PC-9 (cell line): ENCODE measurements at regions not wholly inside any gene's neighbourhood (a gene's known extent, or its start where the extent isn't known, plus 50 kb on each side); places are given as distances from the start of the nearest gene placed in this dataset.

Experiments used
- BruUV-seq: library from RNA; stranded (reverse); fragments of 400-500 nt; replicated peaks from 2 replicates; lab custom pipeline; 2021; lab: Mats Ljungman, UMichigan
- CTCF ChIA-PET: fragments of 300-600 bp; sonication (Branson Sonifier 250); formaldehyde crosslinking; loops from one replicate; lab custom pipeline; 2022; ENCODE audit warnings: antibody characterized with exemption; lab: Charles Lee
- POLR2A ChIA-PET: fragments of 300-600 bp; sonication (Branson Sonifier 250); formaldehyde crosslinking; loops from one replicate; lab custom pipeline; 2022; ENCODE audit warnings: antibody characterized with exemption; ENCODE audit not compliant: unreplicated experiment; lab: Charles Lee
- DNase-seq, 2 experiments: peaks; one replicate each; pipeline versions ENCODE4 v3.0.0 to v3.0.0-alpha.2; 2015 to 2022; ENCODE audit warnings: mixed read lengths in 1 of 2
- H2AFZ ChIP-seq: fragments of 200-600 bp; sonication (generic); 2 replicates; pipeline ENCODE4 v1.8.1; 2017; ENCODE audit warnings: antibody characterized with exemption
- H3F3A ChIP-seq: fragments of 200-600 bp; sonication (generic); 2 replicates; pipeline ENCODE4 v1.8.1; 2017; ENCODE audit warnings: antibody characterized with exemption, mild to moderate bottlenecking, low read depth; ENCODE audit not compliant: insufficient read depth
- H3K27ac ChIP-seq: fragments of 200-600 bp; sonication (generic); 2 replicates; pipeline ENCODE4 v1.6.1; 2016; ENCODE audit warnings: mixed run types
- H3K27me3 ChIP-seq: fragments of 200-600 bp; sonication (generic); 2 replicates; pipeline ENCODE4 v1.6.1; 2016; ENCODE audit warnings: low read depth, mixed run types; ENCODE audit not compliant: insufficient read depth
- H3K36me3 ChIP-seq: fragments of 200-600 bp; sonication (generic); 2 replicates; pipeline ENCODE4 v1.6.1; 2016; ENCODE audit warnings: low read depth, mixed run types
- H3K4me1 ChIP-seq: fragments of 200-600 bp; sonication (generic); replicated peaks from 2 replicates; pipeline ENCODE4 v1.6.1; 2016; ENCODE audit warnings: mixed run types; ENCODE audit not compliant: insufficient read depth
- H3K4me2 ChIP-seq: fragments of 200-600 bp; sonication (generic); 2 replicates; pipeline ENCODE4 v1.6.1; 2017; ENCODE audit warnings: mixed run types
- H3K4me3 ChIP-seq: fragments of 200-600 bp; sonication (generic); 2 replicates; pipeline ENCODE4 v1.6.1; 2016; ENCODE audit warnings: mixed run types
- H3K79me2 ChIP-seq: fragments of 200-600 bp; sonication (generic); 2 replicates; pipeline ENCODE4 v1.6.1; 2017; ENCODE audit warnings: low read depth, mixed run types
- H3K9me2 ChIP-seq: fragments of 200-600 bp; sonication (generic); 2 replicates; pipeline ENCODE4 v1.8.1; 2017; ENCODE audit warnings: mild to moderate bottlenecking; ENCODE audit not compliant: insufficient read depth
- H3K9me3 ChIP-seq: fragments of 200-600 bp; sonication (generic); 2 replicates; pipeline ENCODE4 v1.8.1; 2016; ENCODE audit warnings: low read depth; ENCODE audit not compliant: insufficient read depth
- H4K20me1 ChIP-seq: fragments of 200-600 bp; sonication (generic); 2 replicates; pipeline ENCODE4 v1.8.1; 2017; ENCODE audit not compliant: insufficient read depth
- CTCF ChIP-seq: fragments of 200-600 bp; sonication (generic); conservative IDR thresholded peaks from 2 replicates; pipeline ENCODE4 v1.6.1; 2017; ENCODE audit warnings: mixed run types, antibody characterized with exemption, mild to moderate bottlenecking, moderate library complexity
- EZH2 ChIP-seq: fragments of 200-600 bp; sonication (generic); IDR thresholded peaks from 2 replicates; pipeline ENCODE4 v1.8.0; 2017; ENCODE audit warnings: antibody characterized with exemption, low read depth
- intact Hi-C: fragments of 100-400 bp; cut with micrococcal nuclease; formaldehyde crosslinking; loops from one replicate; pipeline ENCODE4 v1.10.0; 2022; ENCODE audit not compliant: unreplicated experiment

GRCh38 chr5:124512236-124512635, 234.2 kb downstream of the ZNF608 start:
- Histone ChIP-seq H3K27ac (no peak overlapping the region), H3K4me1 (no peaks in the 10 kb centered on the region), H2AFZ (no peak overlapping the region), H3K27me3 (no peaks in the 10 kb centered on the region), H3K36me3 (no peaks in the 10 kb centered on the region), H3K9me3 (no peaks in the 10 kb centered on the region), H3K79me2 (no peaks in the 10 kb centered on the region), H4K20me1 (no peaks in the 10 kb centered on the region), H3F3A (no peaks in the 10 kb centered on the region), H3K4me2 (no peak overlapping the region), H3K9me2 (no peaks in the 10 kb centered on the region), H3K4me3 (no peak overlapping the region)
- ChIA-PET CTCF (no interaction called here), POLR2A (no interaction called here)
- intact Hi-C loops: no loop called here
- DNase-seq: no peak
- TF ChIP-seq CTCF (no peak), EZH2 (no peak)
- BruUV-seq: no TSS peak

GRCh38 chr5:124511791-124512190, 234.6 kb downstream of the ZNF608 start:
- no peak overlapping the region for H3K4me2 ChIP-seq
- no peak overlapping the region for H3K4me3 ChIP-seq
- ChIA-PET POLR2A (no interaction called here), CTCF (no interaction called here)
- no peaks in the 10 kb centered on the region for H3F3A ChIP-seq
- no peaks in the 10 kb centered on the region for H3K36me3 ChIP-seq
- H3K27ac ChIP-seq: no peak overlapping the region
- no peaks in the 10 kb centered on the region for H3K9me3 ChIP-seq
- TF ChIP-seq EZH2 (no peak), CTCF (no peak)
- H3K4me1 ChIP-seq: no peaks in the 10 kb centered on the region
- H2AFZ ChIP-seq: no peak overlapping the region
- H3K27me3 ChIP-seq: no peaks in the 10 kb centered on the region
- no peak for DNase-seq
- no peaks in the 10 kb centered on the region for H4K20me1 ChIP-seq
- H3K79me2 ChIP-seq: no peaks in the 10 kb centered on the region
- intact Hi-C loops: no loop called here
- BruUV-seq: no TSS peak
- no peaks in the 10 kb centered on the region for H3K9me2 ChIP-seq

GRCh38 chr5:124507688-124508087, 238.8 kb downstream of the ZNF608 start:
- BruUV-seq: no TSS peak

More at GRCh38 chr5:124507688-124508087, 238.8 kb downstream of the ZNF608 start:
- no peak for TF ChIP-seq CTCF
- TF ChIP-seq EZH2: no peak
- Histone ChIP-seq H3K4me2 (no peak overlapping the region), H2AFZ (no peak overlapping the region), H3K4me3 (no peak overlapping the region), H3K9me2 (no peaks in the 10 kb centered on the region), H3K27ac (no peak overlapping the region), H3K36me3 (no peaks in the 10 kb centered on the region), H3F3A (no peaks in the 10 kb centered on the region), H3K9me3 (no peaks in the 10 kb centered on the region), H3K4me1 (no peaks in the 10 kb centered on the region), H4K20me1 (no peaks in the 10 kb centered on the region), H3K79me2 (no peaks in the 10 kb centered on the region), H3K27me3 (no peaks in the 10 kb centered on the region)
- intact Hi-C loops: no loop called here
- ChIA-PET CTCF (no interaction called here), POLR2A (no interaction called here)
- DNase-seq: no peak
